ENCODE measurements at regions not wholly inside any gene's neighbourhood (a gene's known extent, or its start where the extent isn't known, plus 50 kb on each side); places are given as distances from the start of the nearest gene placed in this dataset.

- no peak overlapping the region for H3K4me3 ChIP-seq (ENCODE audit: low read depth, low read length)
- peaks cover 37% of the 10 kb centered on the region for H3K9me3 ChIP-seq (ENCODE audit: control insufficient read depth, insufficient read depth, low read depth, low read length)
- no peaks in the 10 kb centered on the region for H3K27me3 ChIP-seq (ENCODE audit: control insufficient read depth, insufficient read depth, low read length)
- H3K4me1 ChIP-seq (ENCODE audit: control insufficient read depth, insufficient read depth, low read length) = no peaks in the 10 kb centered on the region
- H3K27ac ChIP-seq (ENCODE audit: low read depth, low read length) = no peak overlapping the region
- H3K36me3 ChIP-seq (ENCODE audit: control insufficient read depth, insufficient read depth, low read length) = no peaks in the 10 kb centered on the region
- H3K9ac ChIP-seq (ENCODE audit: low read length) = no peak overlapping the region
Observed at GRCh38 chr12:86623267-86623666, 367.1 kb upstream of the MGAT4C start.

- H3K4me3 ChIP-seq (ENCODE audit: low read depth, low read length) = no peak overlapping the region
- peaks cover 31% of the 10 kb centered on the region for H3K9me3 ChIP-seq (ENCODE audit: control insufficient read depth, insufficient read depth, low read depth, low read length)
- H3K4me1 ChIP-seq (ENCODE audit: control insufficient read depth, insufficient read depth, low read length) = no peaks in the 10 kb centered on the region
- H3K27ac ChIP-seq (ENCODE audit: low read depth, low read length) = no peak overlapping the region
- H3K9ac ChIP-seq (ENCODE audit: low read length) = no peak overlapping the region
- no peaks in the 10 kb centered on the region for H3K27me3 ChIP-seq (ENCODE audit: control insufficient read depth, insufficient read depth, low read length)
- H3K36me3 ChIP-seq (ENCODE audit: control insufficient read depth, insufficient read depth, low read length) = no peaks in the 10 kb centered on the region
Observed at GRCh38 chr12:86621957-86622356, 365.8 kb upstream of the MGAT4C start.

- no peak overlapping the region for H3K27ac ChIP-seq (ENCODE audit: low read depth, low read length)
- H3K27me3 ChIP-seq (ENCODE audit: control insufficient read depth, insufficient read depth, low read length) = no peaks in the 10 kb centered on the region
- H3K36me3 ChIP-seq (ENCODE audit: control insufficient read depth, insufficient read depth, low read length) = no peaks in the 10 kb centered on the region
- H3K9me3 ChIP-seq (ENCODE audit: control insufficient read depth, insufficient read depth, low read depth, low read length) = no peaks in the 10 kb centered on the region
- no peaks in the 10 kb centered on the region for H3K4me1 ChIP-seq (ENCODE audit: control insufficient read depth, insufficient read depth, low read length)
- H3K4me3 ChIP-seq (ENCODE audit: low read depth, low read length) = no peak overlapping the region
- no peak overlapping the region for H3K9ac ChIP-seq (ENCODE audit: low read length)
Observed at GRCh38 chr12:86613311-86613710, 357.1 kb upstream of the MGAT4C start.

DNA sequence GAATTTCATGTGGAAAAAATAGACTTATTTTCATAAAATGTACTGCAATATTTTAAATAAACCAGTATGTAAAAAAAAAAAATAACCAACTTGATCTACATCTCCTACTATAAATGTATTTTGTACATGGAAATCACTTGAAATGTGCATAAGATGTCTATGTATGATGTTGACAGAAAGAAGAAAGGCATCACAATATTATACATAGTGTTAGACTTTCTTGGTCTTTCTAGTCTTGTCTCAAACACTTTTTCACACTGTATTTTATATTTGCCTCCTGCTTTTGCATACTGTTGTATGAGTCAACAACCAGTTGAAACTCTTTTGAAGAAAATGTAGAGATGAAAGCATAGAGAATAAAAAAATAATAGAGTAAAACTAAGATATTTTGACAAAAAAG lies 352.4 kb upstream of the MGAT4C start:
- no peaks in the 10 kb centered on the region for H3K4me1 ChIP-seq (ENCODE audit: control insufficient read depth, insufficient read depth, low read length)
- H3K9me3 ChIP-seq (ENCODE audit: control insufficient read depth, insufficient read depth, low read depth, low read length) = no peaks in the 10 kb centered on the region
- no peak overlapping the region for H3K4me3 ChIP-seq (ENCODE audit: low read depth, low read length)
- no peak overlapping the region for H3K9ac ChIP-seq (ENCODE audit: low read length)
- no peak overlapping the region for H3K27ac ChIP-seq (ENCODE audit: low read depth, low read length)
- no peaks in the 10 kb centered on the region for H3K27me3 ChIP-seq (ENCODE audit: control insufficient read depth, insufficient read depth, low read length)
- no peaks in the 10 kb centered on the region for H3K36me3 ChIP-seq (ENCODE audit: control insufficient read depth, insufficient read depth, low read length)

DNA sequence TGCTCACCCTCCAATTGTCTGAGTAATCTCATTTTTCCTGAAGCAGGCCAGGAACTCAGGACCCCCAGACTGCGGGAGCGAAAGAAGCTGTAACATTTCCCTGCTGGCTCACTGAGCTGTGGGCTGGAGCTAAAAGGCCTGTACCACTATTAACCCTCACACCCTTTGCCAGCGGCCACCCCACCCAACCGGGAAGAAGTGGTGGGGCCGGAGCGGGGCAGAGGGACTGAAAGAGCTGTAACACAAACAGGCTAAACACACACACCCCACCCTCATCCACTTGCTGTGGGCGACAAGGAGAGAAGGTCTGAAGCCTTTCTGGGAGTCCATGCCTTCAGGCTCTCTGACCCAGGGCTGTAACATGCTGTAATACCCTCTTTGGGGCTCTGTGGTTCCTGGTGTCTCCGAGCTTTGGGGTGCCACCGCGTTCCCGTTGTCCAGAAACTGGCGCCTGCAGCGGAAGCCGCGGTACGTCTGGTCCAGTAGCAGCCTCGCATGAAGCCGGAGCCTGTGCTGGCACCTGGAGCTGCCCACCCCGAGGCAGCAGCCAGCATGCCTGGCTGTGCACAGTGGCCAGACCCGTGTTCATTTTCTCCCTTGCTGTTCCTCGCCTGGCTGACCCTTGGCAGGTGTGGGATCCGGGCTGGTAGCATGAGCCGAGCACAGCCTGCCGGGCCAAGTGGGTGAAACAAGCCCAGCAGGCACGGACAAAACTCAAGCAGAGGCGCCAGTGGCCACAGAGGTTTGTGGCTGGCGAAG lies 345.5 kb upstream of the MGAT4C start:
- H3K4me1 ChIP-seq (ENCODE audit: control insufficient read depth, insufficient read depth, low read length) = no peaks in the 10 kb centered on the region

DNA sequence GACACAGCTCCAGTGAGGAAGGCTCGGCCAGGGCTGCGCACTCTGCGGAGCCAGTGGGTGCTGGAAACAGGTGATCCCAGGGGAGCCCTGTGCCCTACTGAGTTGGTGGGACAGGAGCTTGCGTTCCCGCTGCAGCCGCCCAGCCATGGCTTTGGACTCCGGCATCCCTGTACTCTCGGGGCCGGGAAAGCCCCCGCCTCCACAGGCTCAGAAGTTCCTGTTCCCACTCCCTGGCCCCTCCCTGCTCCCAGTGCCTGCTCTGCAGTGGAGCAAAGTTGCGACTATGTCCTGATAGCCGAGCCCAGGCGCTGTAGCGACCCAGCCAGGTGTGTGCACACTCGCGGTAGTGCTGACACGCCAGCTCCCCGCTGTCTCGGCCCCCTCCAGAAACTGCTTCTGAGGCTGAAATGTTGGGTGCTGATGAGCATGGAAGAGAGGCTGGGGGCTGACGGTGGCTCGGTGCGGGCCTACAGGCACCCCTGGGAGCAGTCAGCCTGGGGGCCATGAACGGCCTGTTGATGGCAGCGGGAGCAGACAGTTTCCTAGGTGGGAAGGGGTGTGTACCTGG lies 344.6 kb upstream of the MGAT4C start:
- no peaks in the 10 kb centered on the region for H3K36me3 ChIP-seq (ENCODE audit: control insufficient read depth, insufficient read depth, low read length)
- H3K4me1 ChIP-seq (ENCODE audit: control insufficient read depth, insufficient read depth, low read length) = no peaks in the 10 kb centered on the region
- H3K9me3 ChIP-seq (ENCODE audit: control insufficient read depth, insufficient read depth, low read depth, low read length) = no peaks in the 10 kb centered on the region
- H3K27ac ChIP-seq (ENCODE audit: low read depth, low read length) = no peak overlapping the region
- no peaks in the 10 kb centered on the region for H3K27me3 ChIP-seq (ENCODE audit: control insufficient read depth, insufficient read depth, low read length)
- no peak overlapping the region for H3K4me3 ChIP-seq (ENCODE audit: low read depth, low read length)
- no peak overlapping the region for H3K9ac ChIP-seq (ENCODE audit: low read length)

More for the DNA sequence above, 345.5 kb upstream of the MGAT4C start:
- no peak overlapping the region for H3K9ac ChIP-seq (ENCODE audit: low read length)
- no peaks in the 10 kb centered on the region for H3K27me3 ChIP-seq (ENCODE audit: control insufficient read depth, insufficient read depth, low read length)
- no peak overlapping the region for H3K27ac ChIP-seq (ENCODE audit: low read depth, low read length)
- H3K36me3 ChIP-seq (ENCODE audit: control insufficient read depth, insufficient read depth, low read length) = no peaks in the 10 kb centered on the region
- no peak overlapping the region for H3K4me3 ChIP-seq (ENCODE audit: low read depth, low read length)
- no peaks in the 10 kb centered on the region for H3K9me3 ChIP-seq (ENCODE audit: control insufficient read depth, insufficient read depth, low read depth, low read length)

- Histone ChIP-seq H3K4me1 (ENCODE audit: control insufficient read depth, insufficient read depth, low read length) (no peaks in the 10 kb centered on the region), H3K9me3 (ENCODE audit: control insufficient read depth, insufficient read depth, low read depth, low read length) (no peaks in the 10 kb centered on the region), H3K4me3 (ENCODE audit: low read depth, low read length) (no peak overlapping the region), H3K27me3 (ENCODE audit: control insufficient read depth, insufficient read depth, low read length) (no peaks in the 10 kb centered on the region), H3K9ac (ENCODE audit: low read length) (no peak overlapping the region), H3K36me3 (ENCODE audit: control insufficient read depth, insufficient read depth, low read length) (no peaks in the 10 kb centered on the region), H3K27ac (ENCODE audit: low read depth, low read length) (no peak overlapping the region)
Observed at GRCh38 chr12:86597431-86597830, 341.2 kb upstream of the MGAT4C start.

- H3K36me3 ChIP-seq (ENCODE audit: control insufficient read depth, insufficient read depth, low read length) = no peaks in the 10 kb centered on the region
- no peaks in the 10 kb centered on the region for H3K27me3 ChIP-seq (ENCODE audit: control insufficient read depth, insufficient read depth, low read length)
- H3K9ac ChIP-seq (ENCODE audit: low read length) = no peak overlapping the region
- H3K4me1 ChIP-seq (ENCODE audit: control insufficient read depth, insufficient read depth, low read length) = no peaks in the 10 kb centered on the region
- H3K27ac ChIP-seq (ENCODE audit: low read depth, low read length) = no peak overlapping the region
- H3K4me3 ChIP-seq (ENCODE audit: low read depth, low read length) = no peak overlapping the region
- H3K9me3 ChIP-seq (ENCODE audit: control insufficient read depth, insufficient read depth, low read depth, low read length) = no peaks in the 10 kb centered on the region
Observed at GRCh38 chr12:86590296-86590695, 334.1 kb upstream of the MGAT4C start.

- Histone ChIP-seq H3K4me1 (ENCODE audit: control insufficient read depth, insufficient read depth, low read length) (no peaks in the 10 kb centered on the region), H3K27me3 (ENCODE audit: control insufficient read depth, insufficient read depth, low read length) (no peaks in the 10 kb centered on the region), H3K9ac (ENCODE audit: low read length) (no peak overlapping the region), H3K9me3 (ENCODE audit: control insufficient read depth, insufficient read depth, low read depth, low read length) (no peaks in the 10 kb centered on the region), H3K36me3 (ENCODE audit: control insufficient read depth, insufficient read depth, low read length) (no peaks in the 10 kb centered on the region), H3K27ac (ENCODE audit: low read depth, low read length) (no peak overlapping the region), H3K4me3 (ENCODE audit: low read depth, low read length) (no peak overlapping the region)
Observed at GRCh38 chr12:86574143-86574542, 318.0 kb upstream of the MGAT4C start.

- Histone ChIP-seq H3K27me3 (ENCODE audit: control insufficient read depth, insufficient read depth, low read length) (no peaks in the 10 kb centered on the region), H3K9ac (ENCODE audit: low read length) (no peak overlapping the region), H3K4me3 (ENCODE audit: low read depth, low read length) (no peak overlapping the region)
Observed at GRCh38 chr12:86572455-86572854, 316.3 kb upstream of the MGAT4C start.

DNA sequence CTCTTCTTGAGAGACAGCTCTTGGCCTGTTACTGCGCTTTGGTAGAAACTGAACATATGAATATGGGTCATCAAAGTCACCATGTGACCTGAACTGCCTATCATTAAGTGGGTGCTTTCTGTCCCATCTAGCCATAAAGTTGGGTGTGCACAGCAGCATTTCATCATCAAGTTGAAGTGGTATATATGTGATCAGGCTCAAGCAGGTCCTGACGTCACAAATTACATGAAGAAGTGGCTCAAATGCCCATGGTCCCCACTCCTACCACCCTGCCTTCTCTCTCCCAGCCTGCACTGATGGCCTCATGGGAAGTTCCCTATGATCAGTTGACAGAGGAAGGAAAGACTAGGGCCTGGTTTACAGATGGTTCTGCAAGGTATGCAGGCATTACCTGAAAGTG lies 308.8 kb upstream of the MGAT4C start:
- no peak overlapping the region for H3K4me3 ChIP-seq (ENCODE audit: low read depth, low read length)
- H3K27me3 ChIP-seq (ENCODE audit: control insufficient read depth, insufficient read depth, low read length) = no peaks in the 10 kb centered on the region
- peaks cover 11% of the 10 kb centered on the region; the same call in 1 of the 2 replicates for H3K9me3 ChIP-seq (ENCODE audit: control insufficient read depth, insufficient read depth, low read depth, low read length)
- H3K36me3 ChIP-seq (ENCODE audit: control insufficient read depth, insufficient read depth, low read length) = no peaks in the 10 kb centered on the region
- no peak overlapping the region for H3K27ac ChIP-seq (ENCODE audit: low read depth, low read length)
- H3K4me1 ChIP-seq (ENCODE audit: control insufficient read depth, insufficient read depth, low read length) = no peaks in the 10 kb centered on the region
- no peak overlapping the region for H3K9ac ChIP-seq (ENCODE audit: low read length)

More at GRCh38 chr12:86572455-86572854, 316.3 kb upstream of the MGAT4C start:
- Histone ChIP-seq H3K36me3 (ENCODE audit: control insufficient read depth, insufficient read depth, low read length) (no peaks in the 10 kb centered on the region), H3K9me3 (ENCODE audit: control insufficient read depth, insufficient read depth, low read depth, low read length) (0 out of 2 replicates have a peak, but pooled peaks cover 8% of the 10 kb centered on the region), H3K27ac (ENCODE audit: low read depth, low read length) (no peak overlapping the region), H3K4me1 (ENCODE audit: control insufficient read depth, insufficient read depth, low read length) (no peaks in the 10 kb centered on the region)

Data from HUES6 (cell line).